ENCODE measurements at regions not wholly inside any gene's neighbourhood (a gene's known extent, or its start where the extent isn't known, plus 50 kb on each side); places are given as distances from the start of the nearest gene placed in this dataset.

DNA sequence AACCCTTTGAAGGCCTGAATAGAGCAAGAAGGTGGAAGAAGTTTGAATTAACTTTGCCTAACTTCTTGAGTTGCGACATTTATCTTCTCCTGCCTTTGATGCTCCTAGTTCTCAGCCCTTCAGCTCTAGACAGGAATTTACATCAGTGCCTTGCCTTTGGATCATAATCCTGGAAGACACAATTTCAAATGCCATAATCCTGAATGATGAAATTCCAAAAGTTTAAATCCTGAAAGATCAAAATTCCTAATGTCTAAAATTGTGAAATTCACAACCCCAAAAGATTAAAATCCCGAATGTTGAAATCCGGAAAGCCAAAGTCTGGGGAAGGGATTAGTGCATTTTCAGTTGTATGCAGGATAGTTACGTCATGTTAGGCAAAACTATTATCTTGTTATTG lies 166.6 kb upstream of the PDZRN3 start:
- H3K36me3 ChIP-seq (ENCODE audit: control insufficient read depth in 2 of 2, insufficient read depth in 2 of 2, low read length in 1 of 2) = no peaks in the 10 kb centered on the region
- no peaks in the 10 kb centered on the region for H3K4me1 ChIP-seq (ENCODE audit: control insufficient read depth in 2 of 2, insufficient read depth in 2 of 2, low read length in 1 of 2)
- no peaks in the 10 kb centered on the region for H3K9me3 ChIP-seq (ENCODE audit: control insufficient read depth in 2 of 2, insufficient read depth in 1 of 2, low read depth in 1 of 2, low read length in 1 of 2)
- H3K4me3 ChIP-seq (ENCODE audit: low read depth in 1 of 2, low read length in 2 of 2) = no peak overlapping the region
- H3K27me3 ChIP-seq (ENCODE audit: control insufficient read depth in 1 of 2, insufficient read depth in 2 of 2, low read length in 2 of 2) = no peaks in the 10 kb centered on the region
- 85 to 87% methylated on average over 4 of the region's 4 CpGs for WGBS, 2 donors
- no peak overlapping the region for H3K27ac ChIP-seq (ENCODE audit: low read depth in 2 of 2, low read length in 1 of 2)

DNA sequence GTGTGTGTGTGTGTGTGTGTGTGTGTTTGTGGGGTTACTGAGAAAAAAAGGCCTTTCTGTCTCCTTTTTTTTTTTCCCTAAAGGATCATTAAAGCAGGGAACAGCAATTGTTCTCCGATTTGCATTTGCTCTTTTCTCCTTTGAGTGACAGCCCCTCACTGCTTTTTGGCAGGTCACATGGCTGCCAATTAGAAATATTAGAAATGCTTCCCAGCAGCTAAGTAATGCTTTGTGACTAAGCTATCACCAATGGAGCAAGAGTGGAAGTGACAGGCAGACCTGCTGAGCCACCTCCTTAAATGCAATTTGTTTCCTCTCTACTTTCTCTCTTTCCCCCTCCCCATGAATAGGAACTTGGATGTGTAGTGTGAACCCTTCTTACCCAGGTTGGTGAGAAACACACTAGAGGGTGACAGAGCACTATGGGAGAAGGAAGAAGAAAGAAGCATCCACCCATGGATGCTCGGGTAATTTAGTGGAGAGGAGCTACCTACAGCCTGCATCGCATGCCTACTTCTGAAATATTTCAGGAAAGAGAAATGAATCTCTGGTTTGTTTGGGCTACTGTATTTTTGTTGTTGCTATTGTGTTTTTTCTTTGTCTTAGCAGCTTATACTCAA lies 165.2 kb upstream of the PDZRN3 start:
- H3K4me3 ChIP-seq (ENCODE audit: low read depth in 1 of 2, low read length in 2 of 2) = no peak overlapping the region
- H3K36me3 ChIP-seq (ENCODE audit: control insufficient read depth in 2 of 2, insufficient read depth in 2 of 2, low read length in 1 of 2) = no peaks in the 10 kb centered on the region
- no peak overlapping the region for H3K27ac ChIP-seq (ENCODE audit: low read depth in 2 of 2, low read length in 1 of 2)
- no peaks in the 10 kb centered on the region for H3K27me3 ChIP-seq (ENCODE audit: control insufficient read depth in 1 of 2, insufficient read depth in 2 of 2, low read length in 2 of 2)
- no peaks in the 10 kb centered on the region for H3K4me1 ChIP-seq (ENCODE audit: control insufficient read depth in 2 of 2, insufficient read depth in 2 of 2, low read length in 1 of 2)
- 74 to 90% methylated on average over 3 of the region's 3 CpGs for WGBS, 2 donors
- no peaks in the 10 kb centered on the region for H3K9me3 ChIP-seq (ENCODE audit: control insufficient read depth in 2 of 2, insufficient read depth in 1 of 2, low read depth in 1 of 2, low read length in 1 of 2)

DNA sequence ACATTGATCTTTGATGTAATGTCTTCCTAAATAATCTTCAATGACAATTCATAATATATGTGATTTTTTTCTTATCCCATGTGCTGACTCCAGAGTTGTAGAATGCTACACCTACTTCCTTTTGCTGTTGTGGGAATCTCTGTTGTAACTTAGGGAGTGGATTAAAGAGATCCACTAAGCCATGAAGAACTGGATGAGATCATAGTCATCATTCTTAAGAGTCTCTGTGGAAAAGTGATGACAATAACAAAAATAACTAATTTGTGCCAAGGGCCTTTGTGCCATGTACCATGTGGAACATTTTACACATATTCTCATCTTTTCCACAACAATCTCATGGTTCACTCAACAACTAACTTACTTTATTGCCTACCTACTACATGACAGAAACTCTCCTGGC lies 162.9 kb upstream of the PDZRN3 start:
- H3K4me3 ChIP-seq (ENCODE audit: low read depth in 1 of 2, low read length in 2 of 2) = no peak overlapping the region
- H3K4me1 ChIP-seq (ENCODE audit: control insufficient read depth in 2 of 2, insufficient read depth in 2 of 2, low read length in 1 of 2) = no peaks in the 10 kb centered on the region
- H3K27ac ChIP-seq (ENCODE audit: low read depth in 2 of 2, low read length in 1 of 2) = no peak overlapping the region
- no peaks in the 10 kb centered on the region for H3K36me3 ChIP-seq (ENCODE audit: control insufficient read depth in 2 of 2, insufficient read depth in 2 of 2, low read length in 1 of 2)
- H3K9me3 ChIP-seq (ENCODE audit: control insufficient read depth in 2 of 2, insufficient read depth in 1 of 2, low read depth in 1 of 2, low read length in 1 of 2) = no peaks in the 10 kb centered on the region
- H3K27me3 ChIP-seq (ENCODE audit: control insufficient read depth in 1 of 2, insufficient read depth in 2 of 2, low read length in 2 of 2) = no peaks in the 10 kb centered on the region

DNA sequence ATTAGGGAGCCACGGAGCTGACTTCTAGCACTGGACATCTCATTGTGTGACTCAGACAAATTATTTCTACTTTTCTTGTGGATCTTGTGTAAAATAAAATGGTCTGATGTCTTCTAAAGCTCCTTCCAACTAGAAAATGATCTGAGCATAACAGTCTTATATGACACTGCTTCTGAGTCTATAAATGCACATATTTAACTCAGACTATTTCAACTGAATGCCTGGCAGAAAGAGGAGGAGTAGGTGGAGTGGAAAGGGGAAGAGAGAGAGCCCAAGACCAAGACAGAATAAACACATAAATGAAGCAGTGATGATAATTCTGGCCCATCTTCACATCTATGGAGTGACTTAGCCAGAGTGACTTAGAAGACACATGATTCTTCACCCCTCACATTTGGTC lies 162.3 kb upstream of the PDZRN3 start:
- Histone ChIP-seq H3K9me3 (ENCODE audit: control insufficient read depth in 2 of 2, insufficient read depth in 1 of 2, low read depth in 1 of 2, low read length in 1 of 2) (no peaks in the 10 kb centered on the region), H3K36me3 (ENCODE audit: control insufficient read depth in 2 of 2, insufficient read depth in 2 of 2, low read length in 1 of 2) (no peaks in the 10 kb centered on the region), H3K4me3 (ENCODE audit: low read depth in 1 of 2, low read length in 2 of 2) (no peak overlapping the region), H3K4me1 (ENCODE audit: control insufficient read depth in 2 of 2, insufficient read depth in 2 of 2, low read length in 1 of 2) (no peaks in the 10 kb centered on the region), H3K27ac (ENCODE audit: low read depth in 2 of 2, low read length in 1 of 2) (no peak overlapping the region), H3K27me3 (ENCODE audit: control insufficient read depth in 1 of 2, insufficient read depth in 2 of 2, low read length in 2 of 2) (no peaks in the 10 kb centered on the region)
- 42 to 67% methylated on average over 1 of the region's 1 CpG for WGBS, 2 donors

DNA sequence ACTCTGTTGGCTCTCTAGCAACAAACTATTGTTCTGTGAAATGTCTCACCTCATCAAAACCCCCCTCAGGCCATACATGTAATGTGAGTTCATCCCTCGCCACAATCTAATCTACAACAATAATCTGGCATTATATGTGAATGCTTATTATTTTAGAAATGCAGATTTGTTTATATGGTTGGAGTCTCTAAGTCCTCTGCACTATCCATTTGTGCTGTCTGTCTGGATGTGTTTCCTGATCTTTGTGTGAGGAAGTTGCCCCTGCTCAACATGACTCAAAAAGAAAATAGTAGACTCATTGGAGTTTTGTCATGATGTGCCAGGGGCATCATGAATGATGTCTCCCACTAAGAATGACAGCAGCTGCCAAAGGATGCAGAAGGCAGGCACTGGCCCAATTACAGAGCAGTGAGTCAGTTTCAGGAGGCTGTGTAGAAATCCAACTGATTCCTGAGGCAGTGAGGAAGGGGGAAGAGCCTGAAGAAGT lies 161.6 kb upstream of the PDZRN3 start:
- Histone ChIP-seq H3K9me3 (ENCODE audit: control insufficient read depth in 2 of 2, insufficient read depth in 1 of 2, low read depth in 1 of 2, low read length in 1 of 2) (no peaks in the 10 kb centered on the region), H3K36me3 (ENCODE audit: control insufficient read depth in 2 of 2, insufficient read depth in 2 of 2, low read length in 1 of 2) (no peaks in the 10 kb centered on the region), H3K27me3 (ENCODE audit: control insufficient read depth in 1 of 2, insufficient read depth in 2 of 2, low read length in 2 of 2) (no peaks in the 10 kb centered on the region), H3K4me1 (ENCODE audit: control insufficient read depth in 2 of 2, insufficient read depth in 2 of 2, low read length in 1 of 2) (no peaks in the 10 kb centered on the region), H3K27ac (ENCODE audit: low read depth in 2 of 2, low read length in 1 of 2) (no peak overlapping the region), H3K4me3 (ENCODE audit: low read depth in 1 of 2, low read length in 2 of 2) (no peak overlapping the region)
- 59 to 76% methylated on average over 1 of the region's 1 CpG for WGBS, 2 donors

DNA sequence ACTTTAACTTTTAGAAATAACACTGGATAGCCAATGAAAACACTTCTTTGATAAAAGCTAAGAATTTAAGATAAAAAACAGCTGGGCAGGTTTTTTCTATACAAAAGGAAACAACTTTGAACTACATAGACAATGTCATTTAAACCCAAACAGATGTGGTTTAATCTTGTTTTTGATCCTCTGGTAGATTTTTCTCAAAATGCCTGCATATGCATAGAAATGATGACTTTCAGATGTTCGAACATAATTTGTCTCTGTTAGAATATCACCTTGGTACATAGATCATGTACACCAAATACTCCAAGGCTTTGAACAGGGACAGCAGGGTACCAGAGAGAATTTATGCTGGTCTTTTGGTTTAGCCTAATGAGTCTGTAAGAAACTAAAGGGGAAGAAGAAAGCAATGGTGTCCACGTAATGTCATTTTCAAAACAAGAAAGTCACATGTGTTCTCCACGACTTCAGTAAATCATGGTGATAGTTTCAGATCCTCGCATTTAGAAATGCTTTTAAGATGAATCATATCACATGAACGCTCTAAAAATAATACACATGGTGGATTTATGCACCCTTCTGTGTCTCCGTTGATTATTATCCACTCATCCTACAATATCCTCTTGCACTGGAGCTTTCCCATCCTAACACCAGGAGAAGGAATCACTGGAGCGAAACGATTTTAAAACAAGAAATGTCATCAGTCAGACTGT lies 160.1 kb upstream of the PDZRN3 start:
- no peak overlapping the region for H3K27ac ChIP-seq (ENCODE audit: low read depth in 2 of 2, low read length in 1 of 2)
- H3K4me1 ChIP-seq (ENCODE audit: control insufficient read depth in 2 of 2, insufficient read depth in 2 of 2, low read length in 1 of 2) = no peaks in the 10 kb centered on the region
- 74 to 82% methylated on average over 8 of the region's 8 CpGs for WGBS, 2 donors
- no peaks in the 10 kb centered on the region for H3K27me3 ChIP-seq (ENCODE audit: control insufficient read depth in 1 of 2, insufficient read depth in 2 of 2, low read length in 2 of 2)
- no peaks in the 10 kb centered on the region for H3K9me3 ChIP-seq (ENCODE audit: control insufficient read depth in 2 of 2, insufficient read depth in 1 of 2, low read depth in 1 of 2, low read length in 1 of 2)
- no peaks in the 10 kb centered on the region for H3K36me3 ChIP-seq (ENCODE audit: control insufficient read depth in 2 of 2, insufficient read depth in 2 of 2, low read length in 1 of 2)
- no peak overlapping the region for H3K4me3 ChIP-seq (ENCODE audit: low read depth in 1 of 2, low read length in 2 of 2)

DNA sequence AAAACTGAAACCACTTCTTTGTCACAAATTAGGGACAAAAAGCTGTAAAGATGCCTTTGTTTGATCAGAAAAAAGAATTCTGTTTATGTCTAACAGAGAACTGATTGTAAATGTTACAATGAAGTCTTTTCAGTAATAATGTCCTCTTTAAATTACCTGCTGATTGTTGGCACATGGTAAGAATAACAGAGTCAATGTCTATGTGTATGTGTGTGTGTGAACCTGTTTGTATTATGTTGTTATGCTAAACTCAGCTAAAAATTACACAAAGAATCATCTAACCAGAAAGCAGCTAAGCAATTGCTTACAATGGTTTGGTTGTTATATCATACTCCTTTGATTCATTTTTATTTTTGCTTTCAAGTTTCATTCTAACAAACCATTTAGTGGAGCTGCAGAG lies 159.1 kb upstream of the PDZRN3 start:
- Histone ChIP-seq H3K9me3 (ENCODE audit: control insufficient read depth in 2 of 2, insufficient read depth in 1 of 2, low read depth in 1 of 2, low read length in 1 of 2) (no peaks in the 10 kb centered on the region), H3K27me3 (ENCODE audit: control insufficient read depth in 1 of 2, insufficient read depth in 2 of 2, low read length in 2 of 2) (no peaks in the 10 kb centered on the region), H3K36me3 (ENCODE audit: control insufficient read depth in 2 of 2, insufficient read depth in 2 of 2, low read length in 1 of 2) (no peaks in the 10 kb centered on the region), H3K4me3 (ENCODE audit: low read depth in 1 of 2, low read length in 2 of 2) (no peak overlapping the region), H3K4me1 (ENCODE audit: control insufficient read depth in 2 of 2, insufficient read depth in 2 of 2, low read length in 1 of 2) (no peaks in the 10 kb centered on the region), H3K27ac (ENCODE audit: low read depth in 2 of 2, low read length in 1 of 2) (no peak overlapping the region)

DNA sequence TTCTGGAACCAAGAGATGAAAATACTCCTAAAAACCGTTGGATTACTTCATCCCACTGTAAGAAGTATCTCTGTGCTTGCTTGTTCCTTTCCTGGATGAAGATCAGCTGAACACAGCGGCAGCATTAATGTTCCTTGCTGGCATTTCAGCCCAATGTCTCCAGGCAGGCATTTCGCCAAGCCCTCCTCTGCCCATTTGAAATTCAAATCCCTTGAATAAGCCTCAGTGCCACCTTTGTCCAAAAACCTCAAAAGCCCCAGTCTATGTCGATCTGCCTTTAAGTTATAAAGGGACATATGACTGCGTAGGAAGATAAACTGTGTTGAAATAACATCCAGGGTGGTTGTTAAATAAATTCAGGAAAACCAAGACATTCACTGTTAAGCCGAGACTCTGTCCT lies 156.8 kb upstream of the PDZRN3 start:
- Histone ChIP-seq H3K36me3 (ENCODE audit: control insufficient read depth in 2 of 2, insufficient read depth in 2 of 2, low read length in 1 of 2) (no peaks in the 10 kb centered on the region), H3K27ac (ENCODE audit: low read depth in 2 of 2, low read length in 1 of 2) (no peak overlapping the region), H3K9me3 (ENCODE audit: control insufficient read depth in 2 of 2, insufficient read depth in 1 of 2, low read depth in 1 of 2, low read length in 1 of 2) (no peaks in the 10 kb centered on the region), H3K4me3 (ENCODE audit: low read depth in 1 of 2, low read length in 2 of 2) (no peak overlapping the region), H3K27me3 (ENCODE audit: control insufficient read depth in 1 of 2, insufficient read depth in 2 of 2, low read length in 2 of 2) (no peaks in the 10 kb centered on the region), H3K4me1 (ENCODE audit: control insufficient read depth in 2 of 2, insufficient read depth in 2 of 2, low read length in 1 of 2) (no peaks in the 10 kb centered on the region)
- 80 to 81% methylated on average over 6 of the region's 6 CpGs for WGBS, 2 donors

DNA sequence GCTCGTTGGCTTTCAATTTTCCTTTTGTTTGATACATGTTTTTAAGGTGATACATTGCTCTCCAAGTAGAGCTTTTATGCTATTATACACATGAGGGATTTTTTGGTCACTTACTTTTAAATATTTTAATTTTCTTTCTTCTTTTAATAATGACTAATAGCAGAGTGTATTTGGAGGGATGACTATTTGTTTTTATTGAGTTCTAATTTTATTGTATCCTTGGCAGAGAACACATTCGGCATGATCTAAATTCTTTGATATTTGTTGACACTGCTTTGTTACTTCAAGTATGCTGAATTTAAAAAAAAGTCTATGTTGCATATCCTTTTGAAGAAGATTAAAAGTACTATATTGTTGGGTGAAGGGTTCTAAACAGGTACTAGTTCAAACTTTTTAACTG lies 149.9 kb upstream of the PDZRN3 start:
- Histone ChIP-seq H3K27ac (ENCODE audit: low read depth in 2 of 2, low read length in 1 of 2) (no peak overlapping the region), H3K9me3 (ENCODE audit: control insufficient read depth in 2 of 2, insufficient read depth in 1 of 2, low read depth in 1 of 2, low read length in 1 of 2) (no peaks in the 10 kb centered on the region), H3K4me1 (ENCODE audit: control insufficient read depth in 2 of 2, insufficient read depth in 2 of 2, low read length in 1 of 2) (no peaks in the 10 kb centered on the region), H3K27me3 (ENCODE audit: control insufficient read depth in 1 of 2, insufficient read depth in 2 of 2, low read length in 2 of 2) (no peaks in the 10 kb centered on the region), H3K4me3 (ENCODE audit: low read depth in 1 of 2, low read length in 2 of 2) (no peak overlapping the region), H3K36me3 (ENCODE audit: control insufficient read depth in 2 of 2, insufficient read depth in 2 of 2, low read length in 1 of 2) (no peaks in the 10 kb centered on the region)
- WGBS, 2 donors = 29 to 48% methylated on average over 2 of the region's 2 CpGs

DNA sequence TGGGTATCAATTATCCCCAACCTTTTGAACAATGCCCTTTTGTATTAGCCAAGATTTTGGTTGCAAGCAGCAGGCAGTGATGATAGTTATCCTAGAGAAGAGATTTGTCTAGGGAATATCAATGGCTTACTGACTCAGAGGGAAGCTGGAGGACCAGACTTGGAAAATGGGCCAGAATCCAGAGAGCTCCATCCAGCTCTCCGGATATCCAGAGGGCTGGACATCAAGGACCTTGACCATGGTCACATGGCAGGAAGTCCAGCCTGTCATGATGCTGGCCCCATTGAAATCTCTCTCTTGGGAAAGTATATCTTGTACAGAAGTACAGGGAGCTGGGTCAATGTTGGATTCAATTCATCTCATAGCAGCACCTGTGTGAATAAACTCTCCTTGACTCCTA lies 148.5 kb upstream of the PDZRN3 start:
- H3K27ac ChIP-seq (ENCODE audit: low read depth in 2 of 2, low read length in 1 of 2) = no peak overlapping the region

More for the DNA sequence above, 148.5 kb upstream of the PDZRN3 start:
- H3K4me3 ChIP-seq (ENCODE audit: low read depth in 1 of 2, low read length in 2 of 2) = no peak overlapping the region
- no peaks in the 10 kb centered on the region for H3K36me3 ChIP-seq (ENCODE audit: control insufficient read depth in 2 of 2, insufficient read depth in 2 of 2, low read length in 1 of 2)
- WGBS, 2 donors = 56 to 70% methylated on average over 1 of the region's 1 CpG
- no peaks in the 10 kb centered on the region for H3K4me1 ChIP-seq (ENCODE audit: control insufficient read depth in 2 of 2, insufficient read depth in 2 of 2, low read length in 1 of 2)
- H3K27me3 ChIP-seq (ENCODE audit: control insufficient read depth in 1 of 2, insufficient read depth in 2 of 2, low read length in 2 of 2) = no peaks in the 10 kb centered on the region
- no peaks in the 10 kb centered on the region for H3K9me3 ChIP-seq (ENCODE audit: control insufficient read depth in 2 of 2, insufficient read depth in 1 of 2, low read depth in 1 of 2, low read length in 1 of 2)
